H1 (cell line): ENCODE measurements at regions not wholly inside any gene's neighbourhood (a gene's known extent, or its start where the extent isn't known, plus 50 kb on each side); places are given as distances from the start of the nearest gene placed in this dataset.

Experiments used
- EZH2 ChIP-seq: fragments of 200-600 bp; sonication (generic); IDR thresholded peaks from 2 replicates; pipeline ENCODE4 v1.7.1; 2012; ENCODE audit warnings: low read depth, mild to moderate bottlenecking, moderate library complexity, low read length, inconsistent platforms; ENCODE audit not compliant: severe bottlenecking
- GTF2F1 ChIP-seq: IDR thresholded peaks from 2 replicates; pipeline ENCODE4 v1.6.1; 2012; ENCODE audit warnings: low read depth, low read length, improper control_type of control experiment, borderline replicate concordance
- POLR2A ChIP-seq, 2 experiments: IDR thresholded peaks; 1 replicate in 1 of 2; 2 replicates in 1 of 2; pipeline ENCODE4 v1.6.1; 2011; ENCODE audit warnings: low read depth in 2 of 2, low read length in 2 of 2, mild to moderate bottlenecking in 2 of 2; ENCODE audit errors: control extremely low read depth in 1 of 2
- TF ChIP-seq, protein P1 (sequence below): IDR thresholded peaks from 2 replicates; pipeline ENCODE4 v1.6.1; 2011; ENCODE audit warnings: low read depth, mild to moderate bottlenecking, low read length; ENCODE audit not compliant: insufficient read depth
- TF ChIP-seq, protein P2 (sequence below), 3 experiments: IDR thresholded peaks; 1 replicate in 2 of 3; 2 replicates in 1 of 3; pipeline versions ENCODE4 v1.5.1 to v1.6.1; 2011; ENCODE audit warnings: low read length in 3 of 3, mild to moderate bottlenecking in 3 of 3, inconsistent platforms in 2 of 3, low read depth in 1 of 3, moderate library complexity in 1 of 3; ENCODE audit not compliant: insufficient read depth in 1 of 3; ENCODE audit errors: control extremely low read depth in 1 of 3

DNA sequence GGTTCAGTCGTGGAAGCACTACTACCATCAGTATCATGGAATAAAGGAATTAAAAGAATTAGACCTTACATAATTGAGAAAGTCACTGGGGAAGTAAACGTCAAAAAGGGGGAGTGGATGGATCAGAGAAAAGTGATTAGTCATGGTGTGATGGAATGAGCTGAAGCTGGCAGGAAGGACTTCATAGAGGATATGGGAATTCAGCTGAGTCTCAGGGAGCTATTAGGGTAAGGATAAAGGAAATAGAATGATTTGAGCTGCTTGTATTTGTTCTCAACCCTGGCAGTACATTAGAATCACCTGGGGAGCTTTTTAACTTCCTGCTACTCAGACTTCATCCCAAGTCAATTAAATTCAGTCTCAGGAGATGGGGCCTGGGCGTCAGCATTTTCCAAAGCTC lies 53.4 kb upstream of the SETBP1 start:
- TF ChIP-seq, protein P1, sequence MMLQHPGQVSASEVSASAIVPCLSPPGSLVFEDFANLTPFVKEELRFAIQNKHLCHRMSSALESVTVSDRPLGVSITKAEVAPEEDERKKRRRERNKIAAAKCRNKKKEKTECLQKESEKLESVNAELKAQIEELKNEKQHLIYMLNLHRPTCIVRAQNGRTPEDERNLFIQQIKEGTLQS: no peak
- TF ChIP-seq POLR2A (IDR thresholded peaks at IDR 0.05; ENCODE audit: control extremely low read depth in 1 of 2, low read depth in 2 of 2, low read length in 2 of 2) (no peak), GTF2F1 (no peak), EZH2 (no peak)
- TF ChIP-seq, protein P2, sequence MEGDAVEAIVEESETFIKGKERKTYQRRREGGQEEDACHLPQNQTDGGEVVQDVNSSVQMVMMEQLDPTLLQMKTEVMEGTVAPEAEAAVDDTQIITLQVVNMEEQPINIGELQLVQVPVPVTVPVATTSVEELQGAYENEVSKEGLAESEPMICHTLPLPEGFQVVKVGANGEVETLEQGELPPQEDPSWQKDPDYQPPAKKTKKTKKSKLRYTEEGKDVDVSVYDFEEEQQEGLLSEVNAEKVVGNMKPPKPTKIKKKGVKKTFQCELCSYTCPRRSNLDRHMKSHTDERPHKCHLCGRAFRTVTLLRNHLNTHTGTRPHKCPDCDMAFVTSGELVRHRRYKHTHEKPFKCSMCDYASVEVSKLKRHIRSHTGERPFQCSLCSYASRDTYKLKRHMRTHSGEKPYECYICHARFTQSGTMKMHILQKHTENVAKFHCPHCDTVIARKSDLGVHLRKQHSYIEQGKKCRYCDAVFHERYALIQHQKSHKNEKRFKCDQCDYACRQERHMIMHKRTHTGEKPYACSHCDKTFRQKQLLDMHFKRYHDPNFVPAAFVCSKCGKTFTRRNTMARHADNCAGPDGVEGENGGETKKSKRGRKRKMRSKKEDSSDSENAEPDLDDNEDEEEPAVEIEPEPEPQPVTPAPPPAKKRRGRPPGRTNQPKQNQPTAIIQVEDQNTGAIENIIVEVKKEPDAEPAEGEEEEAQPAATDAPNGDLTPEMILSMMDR (IDR thresholded peaks at IDR 0.05; ENCODE audit: control extremely low read depth in 1 of 3, insufficient read depth in 1 of 3, low read depth in 1 of 3, low read length in 3 of 3): no peak
